ENCODE measurements at regions not wholly inside any gene's neighbourhood (a gene's known extent, or its start where the extent isn't known, plus 50 kb on each side); places are given as distances from the start of the nearest gene placed in this dataset.

DNA sequence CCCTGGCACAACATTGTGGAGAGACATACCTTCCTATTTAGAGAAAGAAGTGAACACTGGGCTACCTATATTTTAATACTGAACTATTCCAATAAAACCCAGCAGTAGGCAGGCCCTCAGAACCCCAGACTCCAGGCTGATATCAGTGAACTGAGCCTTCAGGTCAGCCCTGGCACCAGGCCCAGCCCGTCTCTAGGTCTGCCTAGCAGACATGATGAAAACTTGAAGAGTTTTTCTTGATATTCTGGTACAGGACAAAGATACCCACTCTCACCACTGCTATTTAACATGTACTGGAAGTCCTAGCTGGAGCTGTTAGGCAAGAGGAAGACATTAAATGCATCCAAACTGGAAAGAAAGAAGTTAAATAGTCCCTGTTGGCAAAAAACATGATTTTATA lies 396.6 kb upstream of the SPRY2 start:
- Histone ChIP-seq H3K36me3 (ENCODE audit: control insufficient read depth in 2 of 2, insufficient read depth in 1 of 2, low read length in 2 of 2) (no peaks in the 10 kb centered on the region), H3K4me1 (ENCODE audit: control insufficient read depth, insufficient read depth, low read length) (no peaks in the 10 kb centered on the region), H3K27ac (ENCODE audit: extremely low read depth, low read depth, low read length) (no peak overlapping the region), H3K9me3 (ENCODE audit: control insufficient read depth, insufficient read depth, low read depth, low read length) (no peaks in the 10 kb centered on the region), H3K4me3 (ENCODE audit: low read depth, low read length) (no peak overlapping the region)
- ChIA-PET CTCF (no interaction called here), POLR2A (no interaction called here)
- TF ChIP-seq ZNF350 (tag by site-specific recombination; IDR thresholded peaks at IDR 0.05) (no peak), HOXD13 (CRISPR knock-in tag; IDR thresholded peaks at IDR 0.05; ENCODE audit: borderline replicate concordance) (no peak), ZNF623 (tag by site-specific recombination; IDR thresholded peaks at IDR 0.05) (no peak), ZNF544 (tag by site-specific recombination; IDR thresholded peaks at IDR 0.05) (no peak), KLF8 (tag by site-specific recombination; IDR thresholded peaks at IDR 0.05) (no peak), ZNF311 (tag by site-specific recombination; IDR thresholded peaks at IDR 0.05; ENCODE audit: borderline replicate concordance) (no peak)
- TF ChIP-seq, protein P1, sequence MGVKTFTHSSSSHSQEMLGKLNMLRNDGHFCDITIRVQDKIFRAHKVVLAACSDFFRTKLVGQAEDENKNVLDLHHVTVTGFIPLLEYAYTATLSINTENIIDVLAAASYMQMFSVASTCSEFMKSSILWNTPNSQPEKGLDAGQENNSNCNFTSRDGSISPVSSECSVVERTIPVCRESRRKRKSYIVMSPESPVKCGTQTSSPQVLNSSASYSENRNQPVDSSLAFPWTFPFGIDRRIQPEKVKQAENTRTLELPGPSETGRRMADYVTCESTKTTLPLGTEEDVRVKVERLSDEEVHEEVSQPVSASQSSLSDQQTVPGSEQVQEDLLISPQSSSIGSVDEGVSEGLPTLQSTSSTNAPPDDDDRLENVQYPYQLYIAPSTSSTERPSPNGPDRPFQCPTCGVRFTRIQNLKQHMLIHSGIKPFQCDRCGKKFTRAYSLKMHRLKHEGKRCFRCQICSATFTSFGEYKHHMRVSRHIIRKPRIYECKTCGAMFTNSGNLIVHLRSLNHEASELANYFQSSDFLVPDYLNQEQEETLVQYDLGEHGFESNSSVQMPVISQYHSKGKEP (tag by site-specific recombination; IDR thresholded peaks at IDR 0.05) = no peak
- TF ChIP-seq, protein P2, sequence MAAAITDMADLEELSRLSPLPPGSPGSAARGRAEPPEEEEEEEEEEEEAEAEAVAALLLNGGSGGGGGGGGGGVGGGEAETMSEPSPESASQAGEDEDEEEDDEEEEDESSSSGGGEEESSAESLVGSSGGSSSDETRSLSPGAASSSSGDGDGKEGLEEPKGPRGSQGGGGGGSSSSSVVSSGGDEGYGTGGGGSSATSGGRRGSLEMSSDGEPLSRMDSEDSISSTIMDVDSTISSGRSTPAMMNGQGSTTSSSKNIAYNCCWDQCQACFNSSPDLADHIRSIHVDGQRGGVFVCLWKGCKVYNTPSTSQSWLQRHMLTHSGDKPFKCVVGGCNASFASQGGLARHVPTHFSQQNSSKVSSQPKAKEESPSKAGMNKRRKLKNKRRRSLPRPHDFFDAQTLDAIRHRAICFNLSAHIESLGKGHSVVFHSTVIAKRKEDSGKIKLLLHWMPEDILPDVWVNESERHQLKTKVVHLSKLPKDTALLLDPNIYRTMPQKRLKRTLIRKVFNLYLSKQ (tag by site-specific recombination; IDR thresholded peaks at IDR 0.05; ENCODE audit: borderline replicate concordance) = no peak

DNA sequence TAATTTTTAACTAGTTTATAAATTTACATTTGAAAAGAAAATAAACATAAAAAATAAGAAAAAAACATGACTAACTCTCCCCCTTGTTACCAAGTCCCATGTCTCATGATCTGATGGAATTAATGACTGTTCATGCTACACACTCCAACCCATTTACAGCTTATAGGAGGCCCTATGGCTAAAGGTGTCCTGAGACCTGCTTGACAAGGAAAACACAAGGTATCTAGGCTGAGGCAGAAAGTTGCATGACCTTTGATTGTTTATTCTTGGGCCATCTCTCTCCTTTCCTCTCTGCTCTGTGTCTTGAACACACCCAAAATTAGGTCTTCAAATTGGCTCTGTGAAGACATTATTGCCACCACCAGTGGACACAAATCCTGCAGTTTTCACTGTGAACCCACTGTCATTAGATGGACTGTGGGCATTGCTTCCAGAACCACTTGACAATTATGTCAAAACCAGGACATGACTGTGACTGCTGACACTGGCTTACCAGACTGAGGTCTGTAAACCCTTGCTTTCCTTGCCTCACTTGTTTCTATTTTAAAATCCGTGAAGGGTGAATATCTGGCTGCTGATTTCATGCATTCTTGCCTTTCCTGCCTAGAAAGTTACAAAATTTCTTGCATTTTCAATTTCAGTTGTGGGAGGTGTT lies 386.5 kb upstream of the SPRY2 start:
- TF ChIP-seq ZNF707 (tag by site-specific recombination; IDR thresholded peaks at IDR 0.05) = no peak
- TF ChIP-seq YY2 (tag by site-specific recombination; IDR thresholded peaks at IDR 0.05) = no peak
- TF ChIP-seq ZNF239 (tag by site-specific recombination; IDR thresholded peaks at IDR 0.05) = no peak
- no peak for TF ChIP-seq ZNF571 (tag by site-specific recombination; IDR thresholded peaks at IDR 0.05)
- no peak for TF ChIP-seq WT1 (tag by site-specific recombination; IDR thresholded peaks at IDR 0.05)
- TF ChIP-seq ZNF530 (tag by site-specific recombination; IDR thresholded peaks at IDR 0.05; ENCODE audit: low read depth) = no peak
- TF ChIP-seq ZNF510 (tag by site-specific recombination; IDR thresholded peaks at IDR 0.05; ENCODE audit: insufficient replicate concordance) = no peak
- TF ChIP-seq ZNF626 (tag by site-specific recombination; IDR thresholded peaks at IDR 0.05) = no peak
- Histone ChIP-seq H3K27ac (ENCODE audit: extremely low read depth, low read depth, low read length) (no peak overlapping the region), H3K9me3 (ENCODE audit: control insufficient read depth, insufficient read depth, low read depth, low read length) (no peaks in the 10 kb centered on the region), H3K4me1 (ENCODE audit: control insufficient read depth, insufficient read depth, low read length) (no peaks in the 10 kb centered on the region), H3K4me3 (ENCODE audit: low read depth, low read length) (no peak overlapping the region), H3K36me3 (ENCODE audit: control insufficient read depth in 2 of 2, insufficient read depth in 1 of 2, low read length in 2 of 2) (no peaks in the 10 kb centered on the region)
- ChIA-PET CTCF (no interaction called here), POLR2A (no interaction called here)

DNA sequence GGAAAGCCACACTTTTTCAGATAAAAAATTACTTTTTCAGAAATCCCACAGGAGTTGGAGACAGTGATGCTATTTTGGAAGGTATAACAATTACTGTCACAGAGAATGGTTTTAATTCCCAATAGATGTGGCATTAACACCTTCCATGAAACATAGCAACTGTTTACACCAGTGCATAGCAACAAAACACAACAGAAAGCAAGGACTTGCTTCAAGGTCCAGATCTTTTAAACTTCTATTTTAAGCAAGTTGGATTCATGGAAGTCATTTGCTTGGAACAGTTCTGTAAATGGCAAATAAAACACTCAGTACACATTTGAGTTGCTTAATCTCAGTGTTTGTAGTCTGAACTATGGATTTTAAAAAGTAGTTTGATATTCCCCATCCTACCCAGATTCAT lies 385.9 kb upstream of the SPRY2 start:
- ChIA-PET CTCF (no interaction called here), POLR2A (no interaction called here)
- Histone ChIP-seq H3K27ac (ENCODE audit: extremely low read depth, low read depth, low read length) (no peak overlapping the region), H3K36me3 (ENCODE audit: control insufficient read depth in 2 of 2, insufficient read depth in 1 of 2, low read length in 2 of 2) (no peaks in the 10 kb centered on the region), H3K4me3 (ENCODE audit: low read depth, low read length) (no peak overlapping the region), H3K4me1 (ENCODE audit: control insufficient read depth, insufficient read depth, low read length) (no peaks in the 10 kb centered on the region), H3K9me3 (ENCODE audit: control insufficient read depth, insufficient read depth, low read depth, low read length) (no peaks in the 10 kb centered on the region)
- TF ChIP-seq ZNF530 (tag by site-specific recombination; IDR thresholded peaks at IDR 0.05; ENCODE audit: low read depth) (no peak), ZNF571 (tag by site-specific recombination; IDR thresholded peaks at IDR 0.05) (no peak), EGR2 (tag by site-specific recombination; IDR thresholded peaks at IDR 0.05; ENCODE audit: low read depth) (no peak), ZNF140 (tag by site-specific recombination; IDR thresholded peaks at IDR 0.05) (no peak), ZNF138 (tag by site-specific recombination; IDR thresholded peaks at IDR 0.05; ENCODE audit: borderline replicate concordance) (no peak), ZNF366 (tag by site-specific recombination; conservative IDR thresholded peaks at IDR 0.05) (no peak), ZNF394 (tag by site-specific recombination; IDR thresholded peaks at IDR 0.05; ENCODE audit: borderline replicate concordance) (no peak), ZNF600 (tag by site-specific recombination; IDR thresholded peaks at IDR 0.05) (no peak), ZNF610 (tag by site-specific recombination; IDR thresholded peaks at IDR 0.05; ENCODE audit: borderline replicate concordance) (no peak), GLI4 (tag by site-specific recombination; IDR thresholded peaks at IDR 0.05) (no peak)
- TF ChIP-seq, protein P3, sequence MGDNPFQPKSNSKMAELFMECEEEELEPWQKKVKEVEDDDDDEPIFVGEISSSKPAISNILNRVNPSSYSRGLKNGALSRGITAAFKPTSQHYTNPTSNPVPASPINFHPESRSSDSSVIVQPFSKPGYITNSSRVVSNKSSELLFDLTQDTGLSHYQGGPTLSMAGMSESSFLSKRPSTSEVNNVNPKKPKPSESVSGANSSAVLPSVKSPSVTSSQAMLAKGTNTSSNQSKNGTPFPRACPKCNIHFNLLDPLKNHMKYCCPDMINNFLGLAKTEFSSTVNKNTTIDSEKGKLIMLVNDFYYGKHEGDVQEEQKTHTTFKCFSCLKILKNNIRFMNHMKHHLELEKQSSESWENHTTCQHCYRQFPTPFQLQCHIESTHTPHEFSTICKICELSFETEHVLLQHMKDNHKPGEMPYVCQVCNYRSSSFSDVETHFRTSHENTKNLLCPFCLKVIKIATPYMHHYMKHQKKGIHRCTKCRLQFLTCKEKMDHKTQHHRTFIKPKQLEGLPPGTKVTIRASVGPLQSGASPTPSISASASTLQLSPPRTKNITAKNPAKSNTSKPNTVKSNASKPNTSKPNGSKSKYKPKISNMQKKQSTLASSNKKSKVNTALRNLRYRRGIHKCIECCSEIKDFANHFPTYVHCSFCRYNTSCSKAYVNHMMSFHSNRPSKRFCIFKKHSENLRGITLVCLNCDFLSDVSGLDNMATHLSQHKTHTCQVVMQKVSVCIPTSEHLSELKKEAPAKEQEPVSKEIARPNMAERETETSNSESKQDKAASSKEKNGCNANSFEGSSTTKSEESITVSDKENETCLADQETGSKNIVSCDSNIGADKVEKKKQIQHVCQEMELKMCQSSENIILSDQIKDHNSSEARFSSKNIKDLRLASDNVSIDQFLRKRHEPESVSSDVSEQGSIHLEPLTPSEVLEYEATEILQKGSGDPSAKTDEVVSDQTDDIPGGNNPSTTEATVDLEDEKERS (tag by site-specific recombination; IDR thresholded peaks at IDR 0.05) = no peak
- TF ChIP-seq, protein P4, sequence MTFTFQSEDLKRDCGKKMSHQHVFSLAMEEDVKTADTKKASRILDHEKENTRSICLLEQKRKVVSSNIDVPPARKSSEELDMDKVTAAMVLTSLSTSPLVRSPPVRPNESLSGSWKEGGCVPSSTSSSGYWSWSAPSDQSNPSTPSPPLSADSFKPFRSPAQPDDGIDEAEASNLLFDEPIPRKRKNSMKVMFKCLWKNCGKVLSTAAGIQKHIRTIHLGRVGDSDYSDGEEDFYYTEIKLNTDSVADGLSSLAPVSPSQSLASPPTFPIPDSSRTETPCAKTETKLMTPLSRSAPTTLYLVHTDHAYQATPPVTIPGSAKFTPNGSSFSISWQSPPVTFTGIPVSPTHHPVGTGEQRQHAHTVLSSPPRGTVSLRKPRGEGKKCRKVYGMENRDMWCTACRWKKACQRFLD (tag by site-specific recombination; IDR thresholded peaks at IDR 0.05) = no peak
